ENCODE measurements at regions not wholly inside any gene's neighbourhood (a gene's known extent, or its start where the extent isn't known, plus 50 kb on each side); places are given as distances from the start of the nearest gene placed in this dataset.
"Not testable (repeated sequence)": the region's sequence is repeated elsewhere in the genome, so short reads cannot be mapped to it uniquely, and the experiment has no call there.

GRCh38 chr18:2111456-2111855, 459.8 kb downstream of the METTL4 start:
- no peak for DNase-seq (ENCODE audit: low read depth in 2 of 2)

DNA sequence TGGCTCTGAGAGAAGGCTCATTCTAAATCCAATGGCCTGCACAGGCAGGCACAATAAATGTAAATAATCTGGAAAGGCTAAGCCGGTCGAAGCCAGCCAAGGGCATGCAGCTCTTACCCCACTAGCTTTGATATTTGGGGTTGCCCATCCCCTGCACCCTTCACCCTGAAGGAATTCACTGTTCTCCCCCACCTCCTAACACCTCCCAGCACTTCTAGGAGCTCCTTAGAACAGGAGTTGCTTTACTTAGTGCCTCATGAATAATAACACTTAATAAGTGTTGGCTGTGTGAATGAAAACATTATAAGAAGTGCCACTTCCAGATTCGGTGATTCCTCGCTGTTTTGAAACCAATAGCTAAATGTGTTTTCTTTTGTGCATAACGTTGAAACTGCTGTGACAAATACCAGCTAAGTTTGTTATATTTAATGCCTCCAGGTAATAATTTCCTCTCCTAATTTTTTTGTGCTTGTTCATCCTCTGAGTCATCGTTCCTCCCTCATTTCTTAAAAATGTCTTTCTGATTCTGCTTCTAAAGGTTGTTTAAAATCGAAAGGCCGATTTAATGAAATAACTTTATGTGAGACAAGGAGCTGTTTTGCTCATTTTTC, 458.8 kb downstream of the METTL4 start:
- DNase-seq (ENCODE audit: low read depth in 2 of 2): no peak

DNA sequence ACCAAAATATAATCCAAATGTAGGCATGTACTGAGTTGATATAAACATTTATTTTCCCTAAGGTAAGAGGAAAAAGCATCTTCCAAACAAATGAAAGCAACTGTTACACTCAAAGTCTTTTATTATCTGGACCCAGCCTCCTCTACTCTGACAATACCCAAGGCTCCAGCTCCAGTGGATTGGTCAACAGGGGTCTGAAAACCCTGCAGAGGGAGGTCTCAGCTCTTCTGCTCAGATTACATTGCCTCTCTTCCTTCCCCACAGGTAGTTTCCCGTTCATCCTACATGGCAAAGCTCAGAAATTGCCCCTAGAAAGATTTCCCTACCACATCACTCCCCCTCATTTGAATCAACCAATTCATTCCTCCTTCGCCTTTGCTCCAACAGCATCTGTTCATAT, 457.0 kb downstream of the METTL4 start:
- DNase-seq (ENCODE audit: low read depth in 2 of 2): no peak

DNA sequence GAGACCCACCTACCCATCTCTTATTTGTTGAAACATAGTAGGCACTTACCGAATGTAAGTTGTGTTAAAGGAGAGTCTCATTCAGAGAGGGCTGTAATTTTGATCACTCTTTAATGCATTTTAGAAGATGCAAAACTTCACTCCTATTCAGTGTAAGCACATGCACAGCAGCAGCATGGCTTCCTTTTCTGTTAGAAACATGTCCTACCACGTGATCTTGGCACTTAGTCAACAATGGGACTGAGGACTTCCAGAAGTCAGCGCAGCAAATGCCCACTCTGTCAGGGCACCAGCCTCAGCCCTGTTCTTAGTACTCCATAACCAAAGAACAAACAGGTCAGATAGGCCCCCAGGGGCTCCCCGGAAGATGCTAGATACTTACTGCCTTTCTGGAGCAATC, 456.5 kb downstream of the METTL4 start:
- no peak for DNase-seq (ENCODE audit: low read depth in 2 of 2)

GRCh38 chr18:2121224-2121623, 450.1 kb downstream of the METTL4 start:
- no peak for DNase-seq (ENCODE audit: low read depth in 2 of 2)

DNA sequence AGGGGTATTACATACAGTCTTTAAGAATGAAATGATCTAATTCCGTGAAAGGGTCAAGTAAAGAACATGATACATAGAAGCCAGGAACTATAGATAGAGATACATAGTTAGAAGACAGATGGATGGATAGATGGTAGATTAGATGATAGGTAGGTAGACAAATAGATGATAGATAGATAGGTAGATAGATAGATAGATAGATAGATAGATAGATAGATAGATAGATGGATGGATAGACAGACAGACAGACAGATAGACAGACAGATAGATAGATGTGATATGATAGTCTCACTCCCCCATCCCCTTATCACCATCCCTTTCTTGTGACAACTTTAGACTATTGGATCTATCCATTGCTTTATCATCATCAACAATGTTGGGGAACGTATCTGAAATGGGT, 448.2 kb downstream of the METTL4 start:
- no peak for DNase-seq (ENCODE audit: low read depth in 2 of 2)

- DNase-seq (ENCODE audit: low read depth in 2 of 2): no peak
Observed at GRCh38 chr18:2134364-2134763, 436.9 kb downstream of the METTL4 start.

DNA sequence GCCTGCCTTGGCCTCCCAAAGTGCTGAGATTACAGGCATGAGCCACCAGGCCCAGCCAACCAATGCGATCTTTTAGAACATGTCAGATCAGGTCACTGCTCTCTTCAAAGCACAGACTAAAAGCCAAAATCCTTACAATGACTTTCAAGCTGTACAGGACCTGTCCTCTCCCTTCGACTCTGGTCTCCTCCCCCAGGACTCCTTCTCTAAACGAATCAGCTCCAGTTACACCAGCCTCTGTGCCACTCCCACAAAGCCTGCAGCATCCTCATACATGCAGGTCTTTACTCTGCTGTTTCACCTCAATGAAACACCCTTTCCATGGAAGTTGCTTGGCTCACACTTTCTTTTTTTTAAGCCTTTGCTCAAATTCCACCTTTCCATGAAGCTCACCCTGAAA, 436.0 kb downstream of the METTL4 start:
- no peak for DNase-seq (ENCODE audit: low read depth in 2 of 2)

GRCh38 chr18:2138552-2138951, 432.8 kb downstream of the METTL4 start:
- DNase-seq (ENCODE audit: low read depth in 2 of 2): no peak

DNA sequence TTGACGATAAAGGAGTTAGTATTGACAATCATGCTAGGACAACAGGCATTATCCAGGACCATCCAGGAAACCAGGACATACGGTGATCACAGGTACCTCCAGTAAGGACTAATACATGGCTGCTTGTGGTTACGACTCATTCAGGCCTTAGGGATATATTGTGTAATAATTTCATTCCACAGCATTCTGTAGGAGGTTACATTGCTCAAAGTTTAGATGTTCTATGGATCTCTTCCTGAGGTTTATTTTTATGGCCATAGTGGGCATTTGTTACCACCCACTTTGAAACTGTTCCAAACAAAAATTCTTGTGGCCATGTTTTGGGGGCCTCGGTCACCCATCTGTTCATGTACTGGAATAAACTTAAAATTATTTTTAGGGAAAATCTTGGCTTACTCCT, 431.6 kb downstream of the METTL4 start:
- no peak for DNase-seq (ENCODE audit: low read depth in 2 of 2)

DNA sequence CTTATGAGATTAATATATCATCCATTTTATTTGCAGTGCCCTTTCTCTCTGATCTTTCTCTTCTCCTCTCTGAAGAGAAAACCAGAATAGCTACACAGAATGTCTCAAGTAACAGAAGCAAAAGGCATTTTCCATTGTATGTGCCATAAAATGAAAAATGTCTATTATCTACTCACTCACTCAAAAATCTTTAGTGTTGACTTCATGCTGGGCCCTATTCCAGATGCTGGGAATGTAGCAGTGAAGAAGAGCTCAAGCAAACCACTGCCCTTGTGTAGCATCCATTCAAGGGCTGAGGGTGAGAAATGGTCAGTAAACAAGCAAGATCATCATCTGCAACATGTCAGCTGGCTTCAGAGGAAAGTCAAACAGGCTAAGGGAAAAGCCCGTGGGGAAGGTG, 427.7 kb downstream of the METTL4 start:
- no peak for DNase-seq (ENCODE audit: low read depth in 2 of 2)

DNA sequence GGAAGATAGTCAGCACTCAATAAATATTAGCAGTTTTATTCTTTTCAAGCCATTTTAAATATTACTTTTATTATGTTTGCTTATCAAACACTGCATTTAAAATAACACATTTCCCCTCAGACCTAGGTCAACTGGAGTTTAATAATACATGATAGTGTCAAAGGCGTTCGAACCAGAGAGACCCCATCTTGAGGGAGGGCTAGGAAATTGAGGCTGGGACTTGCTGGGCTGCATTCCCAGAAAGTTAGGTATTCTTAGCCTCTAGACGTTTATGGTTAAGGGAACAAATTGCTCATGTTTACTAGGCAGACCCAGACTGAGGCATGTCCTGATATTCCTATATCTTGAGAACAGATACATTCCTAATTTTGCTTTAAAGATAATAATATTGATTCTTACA, 426.5 kb downstream of the METTL4 start:
- DNase-seq (ENCODE audit: low read depth in 2 of 2): no peak

- no peak for DNase-seq (ENCODE audit: low read depth in 2 of 2)
Observed at GRCh38 chr18:2146092-2146491, 425.2 kb downstream of the METTL4 start.

DNA sequence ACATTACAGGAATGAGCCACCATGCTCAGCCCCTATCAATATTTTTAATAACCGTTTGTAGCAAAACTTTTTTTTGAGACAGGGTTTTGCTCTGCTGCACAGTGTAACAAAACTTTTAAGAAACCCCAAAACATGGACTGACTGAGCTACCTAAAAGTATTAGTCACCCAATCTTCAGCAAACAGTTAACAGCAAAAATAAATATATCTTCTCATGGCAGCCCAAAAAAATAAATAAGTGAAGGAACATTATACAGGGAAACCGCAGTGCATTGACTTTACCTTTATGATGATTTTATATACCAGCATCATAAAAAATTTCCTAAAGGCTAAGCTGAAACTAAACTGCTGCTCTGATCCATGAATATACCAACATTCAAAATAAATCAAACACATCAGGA, 424.6 kb downstream of the METTL4 start:
- no peak for DNase-seq (ENCODE audit: low read depth in 2 of 2)

- no peak for DNase-seq (ENCODE audit: low read depth in 2 of 2)
Observed at GRCh38 chr18:2147476-2148230, 423.7 kb downstream of the METTL4 start.

GRCh38 chr18:2148823-2149222, 422.5 kb downstream of the METTL4 start:
- DNase-seq (ENCODE audit: low read depth in 2 of 2): no peak

- no peak for DNase-seq (ENCODE audit: low read depth in 2 of 2)
Observed at GRCh38 chr18:2150566-2150965, 420.7 kb downstream of the METTL4 start.

DNA sequence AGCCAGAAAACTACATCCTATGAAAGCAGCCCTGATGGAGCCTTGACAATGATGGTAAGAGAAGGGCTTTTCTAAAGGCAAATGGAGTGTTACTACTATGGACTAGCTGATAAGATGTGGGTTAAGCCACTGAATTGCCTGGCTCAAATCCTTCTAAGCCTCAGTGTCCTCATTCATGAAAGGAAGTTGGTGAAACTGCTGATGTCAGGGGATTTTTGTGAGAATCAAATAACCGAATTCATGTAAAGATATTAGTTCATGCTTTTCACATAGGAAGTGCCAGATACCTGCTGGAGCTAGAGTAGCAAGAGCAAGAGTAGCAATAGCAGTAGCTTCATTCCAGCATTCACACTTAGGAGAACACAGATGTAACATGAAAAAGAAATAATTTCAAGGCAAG, 417.0 kb downstream of the METTL4 start:
- no peak for DNase-seq (ENCODE audit: low read depth in 2 of 2)

DNA sequence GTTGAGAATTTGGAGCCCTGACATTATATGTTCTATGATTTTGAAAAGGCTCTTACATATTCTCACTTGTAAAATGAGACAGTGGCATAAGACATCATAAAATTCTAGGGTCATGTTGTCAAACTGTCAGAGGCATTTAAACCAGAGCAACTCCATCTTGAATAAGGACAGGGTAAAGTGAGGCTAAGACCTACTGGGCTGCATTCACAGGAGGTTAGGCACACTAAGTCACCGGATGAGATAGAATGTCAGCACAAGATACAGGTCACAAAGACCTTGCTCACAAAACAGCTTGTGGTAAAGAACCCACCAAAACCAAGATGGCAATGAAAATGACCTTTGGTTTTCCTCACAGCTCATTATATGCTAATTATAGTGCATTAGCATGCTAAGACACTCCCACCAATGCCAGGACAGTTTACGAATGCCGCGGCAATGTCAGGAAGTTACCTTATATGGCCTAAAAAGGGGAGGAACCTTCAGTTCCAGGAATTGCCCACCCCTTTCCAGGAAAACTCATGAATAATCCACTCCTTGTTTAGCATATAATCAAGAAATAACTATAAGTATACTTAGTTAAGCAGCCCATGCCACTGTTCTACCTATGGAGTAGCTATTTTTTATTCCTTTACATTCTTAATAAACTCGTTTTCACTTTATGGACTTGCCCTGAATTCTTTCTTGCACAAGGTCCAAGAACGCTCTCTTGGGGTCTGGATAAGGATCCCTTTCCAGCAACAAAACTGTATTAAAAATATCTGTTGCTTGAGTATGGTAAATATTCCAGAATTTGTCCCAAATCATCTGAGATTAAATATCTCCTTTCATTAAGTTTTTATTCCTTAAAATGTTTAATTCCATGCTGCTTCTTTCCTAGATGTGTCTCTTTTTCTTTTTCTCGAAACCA, 406.4 kb downstream of the METTL4 start:
- DNase-seq (ENCODE audit: low read depth in 2 of 2): no peak

- not testable (repeated sequence) for DNase-seq (ENCODE audit: low read depth in 2 of 2)
Observed at GRCh38 chr18:2166876-2167275, 404.4 kb downstream of the METTL4 start.

DNA sequence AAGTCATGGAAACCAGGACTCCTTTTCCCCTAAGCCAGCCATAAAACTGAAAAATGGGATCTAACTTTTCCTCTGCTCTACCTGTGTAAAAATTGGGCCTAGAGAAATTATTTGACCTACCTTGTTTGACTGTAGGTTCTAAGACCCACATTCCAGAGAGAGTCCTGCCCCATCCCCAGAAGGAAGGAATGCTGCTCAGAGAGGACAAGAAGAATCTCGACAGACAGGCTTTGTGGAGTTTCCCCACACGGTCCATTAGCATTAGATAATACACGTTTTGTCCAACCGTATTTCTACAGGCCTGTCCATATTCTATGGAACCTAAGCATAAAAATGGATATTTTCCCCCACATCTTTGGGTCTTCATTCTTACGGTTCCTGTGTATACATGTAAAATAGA, 403.3 kb downstream of the METTL4 start:
- DNase-seq (ENCODE audit: low read depth in 2 of 2): no peak

- DNase-seq (ENCODE audit: low read depth in 2 of 2): no peak
Observed at GRCh38 chr18:2169656-2170055, 401.6 kb downstream of the METTL4 start.

Measured in stimulated activated CD4-positive, alpha-beta T cell treated with anti-CD3 and anti-CD28 coated beads, Interleukin-12 subunit alpha, Interleukin-12 subunit beta, amount 100 ng/mL, for 24 hours (primary cell).